Panc1 (cell line): ENCODE measurements at regions not wholly inside any gene's neighbourhood (a gene's known extent, or its start where the extent isn't known, plus 50 kb on each side); places are given as distances from the start of the nearest gene placed in this dataset.

Source experiments
- ATAC-seq: fragments of 200-7000 bp; cut with Tn5 transposase; 2 replicates; pipeline ENCODE4 v1.9.1; 2020; ENCODE audit warnings: mild to moderate bottlenecking, moderate library complexity
- BruUV-seq: library from RNA; stranded (reverse); fragments of 400-500 nt; replicated peaks from 2 replicates; lab custom pipeline; 2021; lab: Mats Ljungman, UMichigan
- CTCF ChIA-PET: fragments of 300-600 bp; sonication (Branson Sonifier 250); formaldehyde crosslinking; loops from one replicate; lab custom pipeline; 2022; ENCODE audit warnings: antibody characterized with exemption; lab: Charles Lee
- POLR2A ChIA-PET: fragments of 300-600 bp; sonication (Branson Sonifier 250); formaldehyde crosslinking; loops from one replicate; lab custom pipeline; 2022; ENCODE audit warnings: antibody characterized with exemption; lab: Charles Lee
- DNase-seq: peaks from one replicate; pipeline ENCODE4 v3.0.0-alpha.2; 2010; ENCODE audit warnings: low read depth, low spot score
- H3K27ac ChIP-seq: 2 replicates; pipeline ENCODE4 v1.5.1; 2011; ENCODE audit warnings: mild to moderate bottlenecking, low read length, inconsistent platforms
- H3K27me3 ChIP-seq: fragments of 200-500 bp; sonication (Bioruptor generic); 2 replicates; pipeline ENCODE4 v1.6.0; 2014; ENCODE audit warnings: low read length, inconsistent platforms; ENCODE audit not compliant: control insufficient read depth, insufficient read depth
- H3K36me3 ChIP-seq: fragments of 200-500 bp; sonication (Bioruptor generic); 2 replicates; pipeline ENCODE4 v1.5.1; 2014; ENCODE audit warnings: inconsistent platforms, mild to moderate bottlenecking, low read length, moderate library complexity; ENCODE audit not compliant: control insufficient read depth, insufficient read depth
- H3K4me1 ChIP-seq: 2 replicates; pipeline ENCODE4 v1.5.1; 2011; ENCODE audit warnings: inconsistent platforms, mild to moderate bottlenecking, low read length, moderate library complexity; ENCODE audit not compliant: control insufficient read depth, insufficient read depth
- H3K4me3 ChIP-seq, 2 experiments: 2 replicates each; pipeline ENCODE4 v1.5.1; 2011 to 2012; ENCODE audit warnings: low read depth in 2 of 2, low read length in 2 of 2, mild to moderate bottlenecking in 2 of 2, inconsistent platforms in 1 of 2, moderate library complexity in 1 of 2
- H3K9me3 ChIP-seq: fragments of 200-500 bp; sonication (Bioruptor generic); 2 replicates; pipeline ENCODE4 v1.5.1; 2014; ENCODE audit warnings: low read depth, mild to moderate bottlenecking, inconsistent platforms, low read length, moderate library complexity; ENCODE audit not compliant: control insufficient read depth, insufficient read depth
- POLR2AphosphoS5 ChIP-seq: IDR thresholded peaks from 2 replicates; pipeline ENCODE4 v1.6.1; 2012; ENCODE audit warnings: mild to moderate bottlenecking, low read depth, low read length, moderate library complexity
- REST ChIP-seq, 2 experiments: IDR thresholded peaks; 2 replicates each; pipeline ENCODE4 v1.6.1; 2011 to 2012; ENCODE audit warnings: low read depth in 2 of 2, control low read depth in 1 of 2, low read length in 1 of 2, mild to moderate bottlenecking in 1 of 2, moderate library complexity in 1 of 2; ENCODE audit not compliant: insufficient read depth in 1 of 2
- SIN3A ChIP-seq: IDR thresholded peaks from 2 replicates; pipeline ENCODE4 v1.6.1; 2012; ENCODE audit warnings: low read depth, mild to moderate bottlenecking, low read length, moderate library complexity, borderline replicate concordance; ENCODE audit not compliant: insufficient read depth
- TCF7L2 ChIP-seq: IDR thresholded peaks from 2 replicates; pipeline ENCODE4 v1.6.1; 2011; ENCODE audit warnings: mild to moderate bottlenecking, low read depth, low read length, inconsistent platforms
- in situ Hi-C: cut with HindIII; loops from 2 replicates; pipeline ENCODE4 v1.10.0; 2016; ENCODE audit warnings: low sequenced_read_pairs, low pct_unique_long_range_greater_than_20kb
- intact Hi-C: fragments of 100-400 bp; cut with micrococcal nuclease; formaldehyde crosslinking; loops from one replicate; pipeline ENCODE4 v1.10.0; 2022; ENCODE audit not compliant: unreplicated experiment
- TF ChIP-seq, protein P1 (sequence below): fragments of 450-650 bp; IDR thresholded peaks from 2 replicates; pipeline ENCODE4 v1.5.1; 2017; ENCODE audit warnings: mild to moderate bottlenecking

GRCh38 chr6:85986681-85987080 is 344.0 kb upstream of the SYNCRIP start:
- no peaks in the 10 kb centered on the region for H3K36me3 ChIP-seq
- H3K27me3 ChIP-seq = no peaks in the 10 kb centered on the region
- no peaks in the 10 kb centered on the region for H3K4me1 ChIP-seq
- ChIA-PET CTCF (no interaction called here), POLR2A (no interaction called here)
- TF ChIP-seq POLR2AphosphoS5 (no peak), SIN3A (no peak), TCF7L2 (no peak), REST (IDR thresholded peaks at IDR 0.05; ENCODE audit: insufficient read depth in 1 of 2, low read depth in 2 of 2, low read length in 1 of 2) (no peak)
- TF ChIP-seq, protein P1, sequence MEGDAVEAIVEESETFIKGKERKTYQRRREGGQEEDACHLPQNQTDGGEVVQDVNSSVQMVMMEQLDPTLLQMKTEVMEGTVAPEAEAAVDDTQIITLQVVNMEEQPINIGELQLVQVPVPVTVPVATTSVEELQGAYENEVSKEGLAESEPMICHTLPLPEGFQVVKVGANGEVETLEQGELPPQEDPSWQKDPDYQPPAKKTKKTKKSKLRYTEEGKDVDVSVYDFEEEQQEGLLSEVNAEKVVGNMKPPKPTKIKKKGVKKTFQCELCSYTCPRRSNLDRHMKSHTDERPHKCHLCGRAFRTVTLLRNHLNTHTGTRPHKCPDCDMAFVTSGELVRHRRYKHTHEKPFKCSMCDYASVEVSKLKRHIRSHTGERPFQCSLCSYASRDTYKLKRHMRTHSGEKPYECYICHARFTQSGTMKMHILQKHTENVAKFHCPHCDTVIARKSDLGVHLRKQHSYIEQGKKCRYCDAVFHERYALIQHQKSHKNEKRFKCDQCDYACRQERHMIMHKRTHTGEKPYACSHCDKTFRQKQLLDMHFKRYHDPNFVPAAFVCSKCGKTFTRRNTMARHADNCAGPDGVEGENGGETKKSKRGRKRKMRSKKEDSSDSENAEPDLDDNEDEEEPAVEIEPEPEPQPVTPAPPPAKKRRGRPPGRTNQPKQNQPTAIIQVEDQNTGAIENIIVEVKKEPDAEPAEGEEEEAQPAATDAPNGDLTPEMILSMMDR = no peak
- intact Hi-C loops = no loop called here
- 0 out of 2 replicates have a peak, but pooled peaks cover 4% of the 10 kb centered on the region for H3K9me3 ChIP-seq
- in situ Hi-C loops = no loop called here
- no peak for ATAC-seq
- no peak for DNase-seq
- H3K4me3 ChIP-seq = no peak overlapping the region
- H3K27ac ChIP-seq = no peak overlapping the region
- no TSS peak for BruUV-seq

- no peak for DNase-seq
- no peak for ATAC-seq
- Histone ChIP-seq H3K27ac (no peak overlapping the region), H3K9me3 (0 out of 2 replicates have a peak, but pooled peaks cover 4% of the 10 kb centered on the region), H3K27me3 (no peaks in the 10 kb centered on the region), H3K4me1 (no peaks in the 10 kb centered on the region), H3K36me3 (no peaks in the 10 kb centered on the region), H3K4me3 (no peak overlapping the region)
- ChIA-PET CTCF (no interaction called here), POLR2A (no interaction called here)
- in situ Hi-C loops (no loop called here), intact Hi-C loops (no loop called here)
- TF ChIP-seq REST (IDR thresholded peaks at IDR 0.05; ENCODE audit: insufficient read depth in 1 of 2, low read depth in 2 of 2, low read length in 1 of 2) = no peak
- no peak for TF ChIP-seq POLR2AphosphoS5
- no peak for TF ChIP-seq TCF7L2
- TF ChIP-seq SIN3A = no peak
- no TSS peak for BruUV-seq
Measured at GRCh38 chr6:85983032-85983659, 340.5 kb upstream of the SYNCRIP start.
